Inferior parietal cortex (tissue), 1 donor: ENCODE measurements at regions not wholly inside any gene's neighbourhood (a gene's known extent, or its start where the extent isn't known, plus 50 kb on each side); places are given as distances from the start of the nearest gene placed in this dataset.

Experiments
- DNase-seq: peaks from one replicate; pipeline ENCODE4 v3.0.0-alpha.2; 2016; ENCODE audit errors: extremely low spot score

GRCh38 chr2:177118636-177119035 is 94.0 kb upstream of the HNRNPA3 start:
- DNase-seq: no peak

DNA sequence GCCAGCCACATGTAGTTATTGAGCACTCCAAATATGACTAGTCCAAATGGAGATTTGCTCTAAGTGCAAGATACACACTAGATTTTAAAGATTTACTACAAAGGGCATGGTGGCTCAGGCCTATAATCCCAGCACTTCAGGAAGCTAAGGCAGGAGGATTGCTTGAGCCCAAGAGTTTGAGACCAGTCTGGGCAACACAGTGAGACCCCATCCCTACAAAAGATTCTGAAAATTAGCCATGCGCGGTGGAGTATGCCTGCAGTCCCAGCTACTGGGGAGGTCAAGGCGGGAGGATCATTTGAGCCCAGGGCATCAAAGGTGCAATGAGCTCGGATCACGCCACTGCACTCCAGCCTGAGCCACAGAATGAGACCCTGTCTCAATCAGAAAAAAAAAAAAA is 93.5 kb upstream of the HNRNPA3 start:
- no peak for DNase-seq

DNA sequence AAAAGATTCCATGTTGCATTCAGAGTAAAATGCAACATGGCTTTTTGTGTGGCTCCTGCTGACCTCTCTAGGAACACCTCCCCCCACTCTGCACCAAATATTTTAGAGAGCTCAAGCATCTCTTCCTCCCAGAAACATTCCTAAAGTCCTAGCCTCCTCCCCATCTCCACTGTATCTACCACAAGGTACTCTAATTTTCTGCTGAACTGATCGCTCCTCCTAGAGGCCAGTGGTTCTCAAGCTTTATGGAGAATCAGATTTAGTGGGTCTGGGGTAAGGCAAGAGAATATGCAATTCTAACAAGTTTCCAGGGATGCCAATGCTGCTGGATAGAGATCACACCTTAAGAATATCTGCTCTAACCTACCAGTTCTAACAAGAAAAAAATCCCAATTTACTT is 89.5 kb upstream of the HNRNPA3 start:
- DNase-seq: no peak

- DNase-seq: no peak
These were observed 88.2 kb upstream of the HNRNPA3 start for GRCh38 chr2:177124371-177124770.

- no peak for DNase-seq
These were observed 84.8 kb upstream of the HNRNPA3 start for GRCh38 chr2:177127821-177128220.

DNA sequence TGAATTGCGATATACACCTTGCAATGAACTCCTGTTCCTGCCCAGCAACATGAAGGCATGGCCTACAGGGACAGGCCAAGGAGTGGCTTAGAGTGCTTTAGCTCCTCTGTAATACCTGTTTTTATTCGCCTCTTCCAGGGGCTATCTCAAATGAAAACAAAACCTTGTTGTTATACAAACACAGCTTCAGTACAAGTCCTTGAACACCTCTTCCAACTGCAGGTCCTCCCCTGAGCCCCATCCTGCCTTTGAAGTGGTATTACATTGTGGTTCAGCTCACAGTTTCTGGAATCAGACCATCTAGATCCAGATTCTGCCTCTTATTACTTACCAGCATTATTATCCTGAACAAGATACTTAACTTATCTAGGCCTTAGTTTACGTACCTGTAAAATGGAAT is 83.0 kb upstream of the HNRNPA3 start:
- DNase-seq: no peak

GRCh38 chr2:177131858-177132257 is 80.7 kb upstream of the HNRNPA3 start:
- DNase-seq: no peak

- DNase-seq: no peak
These were observed 73.8 kb upstream of the HNRNPA3 start for GRCh38 chr2:177138823-177139222.

DNA sequence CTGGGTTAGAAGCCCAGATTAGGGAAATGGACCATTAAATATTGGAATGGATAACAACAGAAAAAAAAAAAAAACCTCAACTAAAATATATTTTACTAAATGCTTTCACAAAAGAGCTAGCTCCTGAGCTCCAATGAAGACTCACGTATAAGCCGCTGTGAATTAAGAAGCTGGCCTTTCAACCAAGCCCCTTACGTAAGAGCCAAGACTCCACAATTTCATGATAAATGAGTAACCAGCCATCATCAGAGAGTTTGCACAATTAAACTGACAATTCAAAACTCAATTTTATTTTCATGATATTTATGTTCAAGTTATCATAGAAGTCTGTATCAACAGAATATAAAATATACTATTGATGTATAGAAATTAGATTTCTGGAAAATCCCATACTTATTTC is 70.7 kb upstream of the HNRNPA3 start:
- DNase-seq: no peak

GRCh38 chr2:177143444-177143843 is 69.2 kb upstream of the HNRNPA3 start:
- DNase-seq: no peak

- DNase-seq: peak; percentile 82
These were observed 65.4 kb upstream of the HNRNPA3 start for GRCh38 chr2:177147093-177147694.

DNA sequence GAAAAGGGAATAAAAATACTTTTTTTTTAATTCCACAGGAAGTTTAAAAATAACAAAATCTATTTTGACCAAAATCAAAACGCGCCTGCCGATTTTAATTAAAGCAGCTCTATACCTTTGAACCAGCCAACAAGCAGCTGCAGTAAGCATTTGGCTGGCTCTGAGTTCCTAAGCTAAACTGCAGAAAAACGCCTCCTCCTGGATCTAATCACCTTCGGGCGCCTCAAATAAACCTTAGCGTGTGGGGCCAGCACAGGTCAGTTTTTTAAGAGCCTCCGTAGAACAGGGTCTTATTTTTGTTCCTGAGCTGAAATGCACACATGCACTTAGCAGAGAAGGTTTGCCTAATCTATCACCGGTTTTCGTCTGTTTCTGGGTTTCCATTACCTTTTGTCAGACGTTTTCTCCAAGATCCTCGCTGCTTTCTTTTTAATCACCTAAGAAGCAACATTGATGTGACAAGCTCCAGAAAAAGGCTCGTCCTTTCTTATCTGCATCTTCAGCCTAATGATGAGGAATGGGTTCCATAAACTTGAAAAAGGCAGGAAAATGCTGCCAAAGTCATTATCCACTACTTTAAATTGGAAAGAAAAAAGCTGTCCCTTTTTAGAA is 64.7 kb upstream of the HNRNPA3 start:
- DNase-seq: no peak

GRCh38 chr2:177148477-177149154 is 64.0 kb upstream of the HNRNPA3 start:
- peak; percentile 86 for DNase-seq

DNA sequence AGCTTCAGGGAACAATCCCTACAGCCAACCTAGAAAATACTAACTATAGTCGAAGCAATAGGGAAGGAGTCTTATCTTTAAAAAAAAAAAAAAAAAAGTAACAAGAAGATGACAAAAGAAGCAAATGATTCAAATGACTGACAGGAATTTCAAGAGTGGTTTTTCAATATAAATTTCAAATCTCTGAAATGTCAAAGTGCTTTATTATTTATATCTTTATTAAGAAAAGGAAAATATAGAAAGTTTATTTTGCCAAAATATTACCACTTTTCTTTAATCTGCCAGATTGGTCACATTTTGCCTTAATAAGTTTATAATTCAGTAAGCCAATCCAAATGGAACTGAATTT is 63.5 kb upstream of the HNRNPA3 start:
- DNase-seq: no peak

- no peak for DNase-seq
These were observed 58.8 kb upstream of the HNRNPA3 start for GRCh38 chr2:177153805-177154204.

- no peak for DNase-seq
These were observed 57.8 kb upstream of the HNRNPA3 start for GRCh38 chr2:177154809-177155208.

DNA sequence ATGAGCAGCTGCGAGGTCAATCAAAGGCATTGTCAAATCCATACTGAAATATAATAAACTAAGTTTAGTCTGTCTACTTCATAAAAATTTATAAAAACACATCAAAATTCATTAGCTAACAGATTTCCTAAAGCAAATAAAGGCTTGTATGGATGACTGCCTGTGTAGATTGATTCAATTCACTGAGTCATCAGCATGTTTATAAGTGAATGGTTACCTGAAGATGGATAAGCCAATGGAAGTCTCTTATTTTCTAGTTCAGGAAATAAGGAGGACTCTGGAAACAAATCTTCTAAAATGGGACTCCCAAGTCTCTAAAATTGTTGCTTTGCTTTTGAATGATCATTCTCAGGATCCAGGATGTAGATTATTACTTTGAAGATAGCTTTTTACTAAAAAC is 57.0 kb upstream of the HNRNPA3 start:
- no peak for DNase-seq

GRCh38 chr2:177161741-177162460 is 50.7 kb upstream of the HNRNPA3 start:
- peak; percentile 60 for DNase-seq
